H9 (cell line): ENCODE measurements at regions not wholly inside any gene's neighbourhood (a gene's known extent, or its start where the extent isn't known, plus 50 kb on each side); places are given as distances from the start of the nearest gene placed in this dataset.

Experiments used
- DNase-seq: peaks from one replicate; pipeline ENCODE4 v3.0.0-alpha.2; 2017
- H2AFZ ChIP-seq: one replicate; pipeline ENCODE4 v1.6.1; 2013; ENCODE audit warnings: mild to moderate bottlenecking, low read length, control low read depth, moderate library complexity
- H2AK5ac ChIP-seq: 2 replicates; pipeline ENCODE4 v1.6.1; 2013; ENCODE audit warnings: low read length, control low read depth, mixed read lengths; ENCODE audit not compliant: insufficient read length
- H2BK120ac ChIP-seq: one replicate; pipeline ENCODE4 v1.6.1; 2013; ENCODE audit warnings: low read depth, mild to moderate bottlenecking, low read length, control low read depth, inconsistent platforms; ENCODE audit not compliant: poor library complexity, severe bottlenecking
- H2BK12ac ChIP-seq: 2 replicates; pipeline ENCODE4 v1.6.1; 2013; ENCODE audit warnings: low read length, control low read depth, mixed read lengths, low read depth; ENCODE audit not compliant: insufficient read length
- H2BK15ac ChIP-seq: 2 replicates; pipeline ENCODE4 v1.6.1; 2013; ENCODE audit warnings: low read depth, low read length, control low read depth
- H2BK20ac ChIP-seq: one replicate; pipeline ENCODE4 v1.6.1; 2013; ENCODE audit warnings: low read depth, mild to moderate bottlenecking, low read length, control low read depth, inconsistent platforms; ENCODE audit not compliant: poor library complexity, severe bottlenecking
- H2BK5ac ChIP-seq: 2 replicates; pipeline ENCODE4 v1.6.1; 2013; ENCODE audit warnings: low read length, control low read depth, mixed read lengths; ENCODE audit not compliant: insufficient read length
- H3K14ac ChIP-seq: 2 replicates; pipeline ENCODE4 v1.6.1; 2013; ENCODE audit warnings: low read length, control low read depth; ENCODE audit not compliant: insufficient read depth
- H3K18ac ChIP-seq: 2 replicates; pipeline ENCODE4 v1.6.1; 2013; ENCODE audit warnings: low read depth, mild to moderate bottlenecking, mixed read lengths, low read length, control low read depth; ENCODE audit not compliant: insufficient read length
- H3K23ac ChIP-seq: 2 replicates; pipeline ENCODE4 v1.6.1; 2013; ENCODE audit warnings: low read length, control low read depth, mixed read lengths, low read depth; ENCODE audit not compliant: insufficient read length
- H3K23me2 ChIP-seq: 2 replicates; pipeline ENCODE4 v1.6.1; 2013; ENCODE audit warnings: low read depth, mild to moderate bottlenecking, mixed read lengths, low read length, control low read depth; ENCODE audit not compliant: insufficient read length, poor library complexity, severe bottlenecking
- H3K27ac ChIP-seq: 2 replicates; pipeline ENCODE4 v1.5.1; 2013; ENCODE audit warnings: low read length, control low read depth, mixed read lengths, low read depth; ENCODE audit not compliant: insufficient read length
- H3K27me3 ChIP-seq: 2 replicates; pipeline ENCODE4 v1.6.1; 2013; ENCODE audit warnings: low read length, control low read depth, inconsistent platforms; ENCODE audit not compliant: insufficient read depth
- H3K4ac ChIP-seq: 2 replicates; pipeline ENCODE4 v1.6.1; 2013; ENCODE audit warnings: low read depth, mild to moderate bottlenecking, control low read depth, inconsistent platforms, low read length, moderate library complexity
- H3K4me1 ChIP-seq: 2 replicates; pipeline ENCODE4 v1.6.1; 2013; ENCODE audit warnings: low read length, control low read depth, inconsistent platforms; ENCODE audit not compliant: insufficient read depth
- H3K4me2 ChIP-seq: 2 replicates; pipeline ENCODE4 v1.6.1; 2013; ENCODE audit warnings: low read length, control low read depth, mixed read lengths; ENCODE audit not compliant: insufficient read length, insufficient read depth
- H3K56ac ChIP-seq: 2 replicates; pipeline ENCODE4 v1.6.1; 2013; ENCODE audit warnings: low read depth, mild to moderate bottlenecking, mixed read lengths, low read length, control low read depth; ENCODE audit not compliant: insufficient read length
- H3K79me1 ChIP-seq: 2 replicates; pipeline ENCODE4 v1.6.1; 2013; ENCODE audit warnings: low read depth, mild to moderate bottlenecking, moderate library complexity, low read length, control low read depth, inconsistent platforms; ENCODE audit not compliant: insufficient read depth, poor library complexity, severe bottlenecking
- H3K79me2 ChIP-seq: 2 replicates; pipeline ENCODE4 v1.6.1; 2013; ENCODE audit warnings: low read length, control low read depth, inconsistent platforms; ENCODE audit not compliant: insufficient read depth
- H3K9ac ChIP-seq: 2 replicates; pipeline ENCODE4 v1.6.1; 2013; ENCODE audit warnings: low read length, control low read depth, mixed read lengths; ENCODE audit not compliant: insufficient read length; ENCODE audit errors: extremely low read depth
- H3K9me3 ChIP-seq: one replicate; pipeline ENCODE4 v1.6.1; 2013; ENCODE audit warnings: low read depth, low read length, inconsistent platforms; ENCODE audit not compliant: control insufficient read depth
- H3T11ph ChIP-seq: one replicate; pipeline ENCODE4 v1.6.1; 2013; ENCODE audit warnings: mild to moderate bottlenecking, low read length, control low read depth, inconsistent platforms
- H4K20me1 ChIP-seq: one replicate; pipeline ENCODE4 v1.6.1; 2013; ENCODE audit not compliant: control insufficient read depth, insufficient read length, insufficient read depth
- H4K5ac ChIP-seq: 2 replicates; pipeline ENCODE4 v1.6.1; 2013; ENCODE audit warnings: low read depth, mild to moderate bottlenecking, mixed read lengths, low read length, control low read depth; ENCODE audit not compliant: insufficient read length
- H4K8ac ChIP-seq: replicated peaks from 2 replicates; pipeline ENCODE4 v1.6.1; 2013; ENCODE audit warnings: low read length, control low read depth, mixed read lengths, low read depth; ENCODE audit not compliant: insufficient read length
- H4K91ac ChIP-seq: 2 replicates; pipeline ENCODE4 v1.6.1; 2013; ENCODE audit warnings: low read depth, mild to moderate bottlenecking, moderate library complexity, mixed read lengths, low read length, control low read depth; ENCODE audit not compliant: insufficient read length
- H3K27ac Mint-ChIP-seq, 3 experiments: 2 replicates in 2 of 3; 3 replicates in 1 of 3; pipeline ENCODE4 v1.8.0; 2020 to 2021; ENCODE audit warnings: mixed read lengths in 3 of 3, mild to moderate bottlenecking in 1 of 3, moderate library complexity in 1 of 3
- H3K27me3 Mint-ChIP-seq: 2 replicates; pipeline ENCODE4 v1.8.0; 2021; ENCODE audit warnings: low read depth, mild to moderate bottlenecking, moderate library complexity, mixed read lengths
- H3K36me3 Mint-ChIP-seq, 3 experiments: 2 replicates in 2 of 3; 3 replicates in 1 of 3; pipeline ENCODE4 v1.8.0; 2020 to 2021; ENCODE audit warnings: low read depth in 3 of 3, mixed read lengths in 3 of 3; ENCODE audit not compliant: insufficient read depth in 1 of 3
- H3K4me1 Mint-ChIP-seq, 2 experiments: 2 replicates each; pipeline ENCODE4 v1.8.0; 2020; ENCODE audit warnings: mixed read lengths in 2 of 2
- H3K4me3 Mint-ChIP-seq, 2 experiments: 2 replicates in 1 of 2; 3 replicates in 1 of 2; pipeline ENCODE4 v1.8.0; 2020 to 2021; ENCODE audit warnings: mild to moderate bottlenecking in 2 of 2, mixed read lengths in 2 of 2, moderate library complexity in 1 of 2
- H3K9me3 Mint-ChIP-seq, 2 experiments: 2 replicates in 1 of 2; 3 replicates in 1 of 2; pipeline ENCODE4 v1.8.0; 2020; ENCODE audit warnings: mild to moderate bottlenecking in 2 of 2, mixed read lengths in 2 of 2, moderate library complexity in 1 of 2
- CTCF ChIP-seq: fragments of 200-600 bp; sonication (generic); conservative IDR thresholded peaks from 3 replicates; pipeline ENCODE4 v1.8.0; 2021; ENCODE audit warnings: antibody characterized with exemption, mild to moderate bottlenecking
- WGBS: extraction: QIAGEN DNeasy Blood & Tissue Kit; methylation state at CpG from one replicate; pipeline ENCODE4 v1.1.7; 2013; ENCODE audit warnings: missing lambda C conversion rate, low lambda C conversion rate, mixed read lengths; ENCODE audit not compliant: insufficient read length; ENCODE audit errors: extremely low coverage; 5-methylcytosine and 5-hydroxymethylcytosine counted together

DNA sequence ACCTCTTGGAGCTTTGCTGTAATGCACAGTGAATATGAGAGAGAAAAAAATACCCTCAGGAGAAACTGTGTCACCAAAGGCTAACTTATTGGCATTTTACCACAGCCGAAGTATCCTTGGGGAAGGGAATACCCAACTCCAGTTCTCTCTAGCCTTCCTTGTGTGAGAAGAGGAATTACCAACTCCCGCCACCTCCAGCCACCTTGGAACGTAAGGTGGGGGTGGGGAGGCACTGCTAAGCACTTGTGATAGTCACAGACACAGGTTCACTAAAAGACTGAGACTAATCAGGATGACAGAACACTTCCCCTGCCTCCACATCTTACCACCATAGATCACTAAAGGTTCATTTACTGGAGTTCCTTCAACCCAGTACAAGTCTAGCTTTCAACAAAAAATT is 102.0 kb upstream of the ADAMTS19 start:
- Histone ChIP-seq H2BK20ac (no peak overlapping the region), H3K79me2 (no peaks in the 10 kb centered on the region), H2BK15ac (no peak overlapping the region), H4K91ac (no peak overlapping the region), H3K14ac (no peak overlapping the region), H2BK12ac (no peak overlapping the region), H3K79me1 (no peaks in the 10 kb centered on the region), H4K5ac (no peak overlapping the region), H2BK5ac (no peak overlapping the region), H3K4me1 (no peaks in the 10 kb centered on the region), H3K27me3 (no peaks in the 10 kb centered on the region), H3T11ph (no peak overlapping the region), H2AK5ac (no peak overlapping the region), H2AFZ (no peak overlapping the region), H3K18ac (no peak overlapping the region), H3K4ac (no peak overlapping the region), H3K23me2 (no peaks in the 10 kb centered on the region), H3K23ac (no peak overlapping the region), H4K8ac (no peak overlapping the region), H3K56ac (no peak overlapping the region), H4K20me1 (no peaks in the 10 kb centered on the region), H3K9ac (no peak overlapping the region), H2BK120ac (no peak overlapping the region), H3K27ac (no peak overlapping the region), H3K4me2 (no peak overlapping the region), H3K9me3 (no peaks in the 10 kb centered on the region)
- WGBS, result no CpG with 5 or more reads among the region's 3 CpGs
- Mint-ChIP-seq H3K36me3 (no peaks in the 10 kb centered on the region; a peak in 1 of 7 replicates), H3K27me3 (no peaks in the 10 kb centered on the region), H3K4me3 (no peak overlapping the region), H3K4me1 (peaks cover 0 to 3% of the 10 kb centered on the region in 2 experiments; a peak in 1 of 4 replicates), H3K27ac (no peak overlapping the region), H3K9me3 (no peaks in the 10 kb centered on the region)
- no peak for TF ChIP-seq CTCF
- DNase-seq, result no peak
